ENCODE measurements at regions not wholly inside any gene's neighbourhood (a gene's known extent, or its start where the extent isn't known, plus 50 kb on each side); places are given as distances from the start of the nearest gene placed in this dataset.

- TF ChIP-seq, protein P1, sequence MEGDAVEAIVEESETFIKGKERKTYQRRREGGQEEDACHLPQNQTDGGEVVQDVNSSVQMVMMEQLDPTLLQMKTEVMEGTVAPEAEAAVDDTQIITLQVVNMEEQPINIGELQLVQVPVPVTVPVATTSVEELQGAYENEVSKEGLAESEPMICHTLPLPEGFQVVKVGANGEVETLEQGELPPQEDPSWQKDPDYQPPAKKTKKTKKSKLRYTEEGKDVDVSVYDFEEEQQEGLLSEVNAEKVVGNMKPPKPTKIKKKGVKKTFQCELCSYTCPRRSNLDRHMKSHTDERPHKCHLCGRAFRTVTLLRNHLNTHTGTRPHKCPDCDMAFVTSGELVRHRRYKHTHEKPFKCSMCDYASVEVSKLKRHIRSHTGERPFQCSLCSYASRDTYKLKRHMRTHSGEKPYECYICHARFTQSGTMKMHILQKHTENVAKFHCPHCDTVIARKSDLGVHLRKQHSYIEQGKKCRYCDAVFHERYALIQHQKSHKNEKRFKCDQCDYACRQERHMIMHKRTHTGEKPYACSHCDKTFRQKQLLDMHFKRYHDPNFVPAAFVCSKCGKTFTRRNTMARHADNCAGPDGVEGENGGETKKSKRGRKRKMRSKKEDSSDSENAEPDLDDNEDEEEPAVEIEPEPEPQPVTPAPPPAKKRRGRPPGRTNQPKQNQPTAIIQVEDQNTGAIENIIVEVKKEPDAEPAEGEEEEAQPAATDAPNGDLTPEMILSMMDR (IDR thresholded peaks at IDR 0.05): no peak
- TF ChIP-seq POLR2A (IDR thresholded peaks at IDR 0.05) (no peak), POLR2AphosphoS5 (IDR thresholded peaks at IDR 0.05) (no peak)
Observed at GRCh38 chrX:116618546-116618945, 155.8 kb upstream of the CT83 start.
